Kasumi-1 (cell line): ENCODE measurements at regions not wholly inside any gene's neighbourhood (a gene's known extent, or its start where the extent isn't known, plus 50 kb on each side); places are given as distances from the start of the nearest gene placed in this dataset.
"Not testable (repeated sequence)": the region's sequence is repeated elsewhere in the genome, so short reads cannot be mapped to it uniquely, and the experiment has no call there.

Experiments used
- DNase-seq, 2 experiments: peaks; one replicate each; lab custom pipeline; 2025; lab: John Stamatoyannopoulos, UW

- no peak for DNase-seq
Observed at GRCh38 chr6:3619201-3619600, 132.3 kb downstream of the PXDC1 start.

GRCh38 chr6:3618642-3619041 lies 132.9 kb downstream of the PXDC1 start:
- no peak for DNase-seq

GRCh38 chr6:3617681-3618311 lies 133.7 kb downstream of the PXDC1 start:
- no peak for DNase-seq

- DNase-seq = no peak
Observed at GRCh38 chr6:3617192-3617631, 134.3 kb downstream of the PXDC1 start.

- DNase-seq = no peak
Observed at GRCh38 chr6:3616565-3617176, 134.8 kb downstream of the PXDC1 start.

GRCh38 chr6:3615391-3616380 lies 135.8 kb downstream of the PXDC1 start:
- DNase-seq = no peak

- no peak for DNase-seq
Observed at GRCh38 chr6:3614918-3615317, 136.6 kb downstream of the PXDC1 start.

- not testable (repeated sequence) for DNase-seq
Observed at GRCh38 chr6:3613565-3613964, 137.9 kb downstream of the PXDC1 start.

GRCh38 chr6:3612341-3613041 lies 139.0 kb downstream of the PXDC1 start:
- no peak for DNase-seq

GRCh38 chr6:3610921-3611320 lies 140.6 kb downstream of the PXDC1 start:
- no peak for DNase-seq

GRCh38 chr6:3610206-3610605 lies 141.3 kb downstream of the PXDC1 start:
- DNase-seq = no peak

GRCh38 chr6:3609388-3609787 lies 142.1 kb downstream of the PXDC1 start:
- no peak for DNase-seq

- DNase-seq = no peak
Observed at GRCh38 chr6:3608159-3608558, 143.4 kb downstream of the PXDC1 start.

- no peak for DNase-seq
Observed at GRCh38 chr6:3607599-3607998, 143.9 kb downstream of the PXDC1 start.

- DNase-seq = no peak
Observed at GRCh38 chr6:3607171-3607570, 144.3 kb downstream of the PXDC1 start.

- DNase-seq = no peak
Observed at GRCh38 chr6:3603340-3604130, 146.7 kb upstream of the SLC22A23 start.

GRCh38 chr6:3601570-3601969 lies 144.7 kb upstream of the SLC22A23 start:
- no peak for DNase-seq

GRCh38 chr6:3597500-3598064 lies 140.7 kb upstream of the SLC22A23 start:
- no peak for DNase-seq

GRCh38 chr6:3596766-3597165 lies 139.9 kb upstream of the SLC22A23 start:
- no peak for DNase-seq

GRCh38 chr6:3594201-3594600 lies 137.4 kb upstream of the SLC22A23 start:
- DNase-seq = no peak

GRCh38 chr6:3593161-3593560 lies 136.3 kb upstream of the SLC22A23 start:
- DNase-seq = no peak
